Renal cortex interstitium (tissue), 11 donors: ENCODE measurements at regions not wholly inside any gene's neighbourhood (a gene's known extent, or its start where the extent isn't known, plus 50 kb on each side); places are given as distances from the start of the nearest gene placed in this dataset.

Experiments
- DNase-seq, 11 donors: peaks; one replicate each; pipeline ENCODE4 v3.0.0-alpha.2; 2013; ENCODE audit warnings: low read depth in 9 of 11, low spot score in 4 of 11; ENCODE audit errors: extremely low read depth in 1 of 11

DNA sequence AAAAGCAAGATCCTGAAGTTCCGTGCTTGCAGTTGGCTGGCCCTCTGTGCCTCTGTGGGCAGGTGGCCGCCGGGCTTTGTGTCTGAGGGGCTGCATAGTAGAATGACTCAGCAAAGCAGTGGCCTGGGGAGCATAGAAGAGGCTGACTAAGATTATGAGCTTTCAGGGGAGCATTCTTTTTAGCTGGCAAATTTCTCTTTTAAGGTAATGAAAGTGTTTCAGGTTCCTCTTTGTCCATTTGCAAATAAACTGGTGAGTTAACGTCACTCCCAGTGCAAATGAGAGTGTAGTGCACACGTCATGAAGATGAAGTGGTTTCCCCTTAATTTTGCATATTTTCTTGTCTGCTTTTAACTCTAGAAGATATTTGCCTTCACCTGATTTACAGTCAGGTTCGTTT is 98.6 kb downstream of the BCL2L11 start:
- no peak for DNase-seq

GRCh38 chr2:111219734-111220505 is 99.2 kb downstream of the BCL2L11 start:
- DNase-seq = no peak

DNA sequence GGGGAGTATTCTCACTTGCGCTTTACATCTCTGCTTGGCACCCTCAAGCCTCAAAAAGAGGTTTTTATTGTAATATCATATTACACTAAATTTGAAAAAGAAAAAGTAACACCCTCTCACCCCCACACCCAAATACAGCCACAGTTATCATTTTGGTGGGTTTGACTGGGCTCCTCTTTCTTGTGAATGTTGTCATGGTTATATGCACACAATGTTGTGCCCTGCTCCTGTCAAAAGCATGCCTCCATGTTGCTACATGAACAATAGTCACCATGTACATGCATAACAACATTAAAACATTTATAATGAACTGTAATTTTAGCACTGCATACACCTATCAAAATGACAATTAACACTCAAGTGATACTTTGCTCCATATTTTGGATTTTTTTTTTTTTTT is 100.2 kb downstream of the BCL2L11 start:
- DNase-seq = no peak

GRCh38 chr2:111221701-111222100 is 101.0 kb downstream of the BCL2L11 start:
- no peak for DNase-seq

DNA sequence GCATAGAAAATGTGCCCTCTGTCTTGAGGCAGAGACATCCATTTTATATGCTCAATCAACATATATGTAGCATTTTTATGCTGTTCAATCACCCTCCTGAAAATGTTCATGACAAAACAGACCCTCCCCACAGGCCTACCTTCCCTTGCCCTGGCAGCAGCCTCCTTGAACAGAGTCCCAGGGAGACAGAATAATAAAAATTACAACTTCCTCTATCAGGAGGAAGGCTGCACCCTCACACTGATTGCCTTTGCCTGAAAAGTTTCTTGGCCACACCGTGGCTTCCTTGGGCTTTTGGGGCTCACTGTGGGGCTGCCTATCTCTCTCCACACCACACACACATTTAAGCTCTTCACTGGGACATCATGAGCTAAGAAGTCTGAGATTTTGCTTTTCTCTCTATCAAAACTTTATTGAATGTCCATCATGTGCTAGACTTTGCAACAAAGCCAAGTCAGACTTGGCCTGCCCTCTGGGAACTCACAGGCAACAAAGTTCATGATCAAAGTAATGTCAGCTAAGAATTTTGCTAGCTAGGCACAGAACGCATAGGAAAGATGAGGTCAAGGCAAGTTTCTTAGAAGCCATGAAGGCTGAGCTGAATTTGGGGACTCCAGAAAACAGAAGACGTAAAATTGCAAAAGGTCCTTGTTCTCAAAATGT is 101.6 kb downstream of the BCL2L11 start:
- no peak for DNase-seq

GRCh38 chr2:111225856-111226255 is 105.1 kb downstream of the BCL2L11 start:
- DNase-seq = no peak

- no peak for DNase-seq
Observed at GRCh38 chr2:111226876-111227700, 106.4 kb downstream of the BCL2L11 start.

DNA sequence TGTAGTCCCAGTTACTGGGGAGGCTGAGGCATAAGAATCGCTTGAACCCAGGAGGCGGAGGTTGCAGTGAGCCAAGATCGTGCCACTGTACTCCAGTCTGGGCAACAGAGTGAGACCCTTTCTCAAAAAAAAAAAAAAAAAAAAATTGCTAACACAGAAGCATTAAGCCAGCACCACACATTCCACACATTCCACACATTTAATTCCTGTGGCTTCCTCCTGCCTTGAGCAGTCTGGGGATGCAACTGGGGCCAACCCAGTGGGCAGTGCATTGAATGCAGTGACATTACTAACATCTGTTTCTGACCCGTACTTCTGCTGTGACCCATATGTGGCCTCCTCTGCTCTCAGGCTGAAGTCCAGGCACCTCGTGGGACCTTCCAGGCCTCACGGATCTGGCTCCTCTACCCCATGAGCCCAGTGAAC is 107.0 kb downstream of the BCL2L11 start:
- DNase-seq = no peak

DNA sequence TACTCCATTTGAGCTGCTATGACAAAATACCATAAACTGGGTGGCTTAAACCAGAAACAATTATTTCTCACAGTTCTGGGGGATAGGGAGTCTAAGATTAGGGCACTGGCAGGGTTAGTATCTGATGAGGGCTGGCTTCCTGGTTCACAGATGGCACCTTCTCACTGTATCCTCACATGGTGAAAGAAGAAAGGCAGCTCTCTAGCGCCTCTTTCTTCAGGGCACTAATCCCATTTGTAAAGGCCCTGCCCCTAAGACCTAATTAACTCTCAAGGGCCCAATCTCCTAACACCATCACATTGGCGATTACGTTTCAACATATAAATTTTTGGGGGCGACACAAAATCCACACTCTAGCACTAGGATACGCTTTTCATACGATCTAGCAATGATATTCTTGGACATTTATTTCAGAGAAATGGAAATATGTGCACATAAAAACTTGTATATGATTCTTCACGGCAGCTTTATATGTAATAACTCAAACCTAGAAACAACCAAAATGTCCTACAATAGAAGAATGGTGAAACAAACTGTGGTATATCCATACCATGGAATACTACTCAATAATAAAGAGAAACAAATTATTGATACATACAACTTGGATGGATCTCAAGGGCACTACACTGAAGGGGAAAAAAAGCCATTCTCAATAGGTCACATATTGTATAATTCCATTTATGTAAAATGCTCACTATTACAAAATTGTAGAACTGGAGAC is 111.0 kb downstream of the BCL2L11 start:
- no peak for DNase-seq

GRCh38 chr2:111235192-111236015 is 114.7 kb downstream of the BCL2L11 start:
- DNase-seq = no peak

DNA sequence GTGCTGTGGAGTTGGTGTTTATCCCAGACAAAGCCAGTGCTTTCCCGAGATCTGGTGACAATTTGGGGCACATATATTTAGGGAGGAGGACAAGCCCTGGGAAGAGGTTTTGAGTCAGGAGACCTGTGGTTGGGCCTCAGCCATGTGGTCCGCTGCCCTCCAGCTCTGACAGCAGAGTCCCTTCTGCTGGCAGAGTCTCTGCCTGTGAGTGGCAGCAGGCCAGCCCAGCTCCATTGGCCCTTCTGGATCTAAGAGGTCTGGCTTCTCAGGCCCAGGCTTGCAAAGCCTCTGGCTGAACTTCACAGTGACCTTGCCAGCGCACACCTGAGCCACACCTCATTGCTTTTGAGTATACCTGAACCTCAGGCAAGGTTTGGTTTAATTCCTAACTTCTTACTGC is 115.3 kb downstream of the BCL2L11 start:
- DNase-seq = no peak

DNA sequence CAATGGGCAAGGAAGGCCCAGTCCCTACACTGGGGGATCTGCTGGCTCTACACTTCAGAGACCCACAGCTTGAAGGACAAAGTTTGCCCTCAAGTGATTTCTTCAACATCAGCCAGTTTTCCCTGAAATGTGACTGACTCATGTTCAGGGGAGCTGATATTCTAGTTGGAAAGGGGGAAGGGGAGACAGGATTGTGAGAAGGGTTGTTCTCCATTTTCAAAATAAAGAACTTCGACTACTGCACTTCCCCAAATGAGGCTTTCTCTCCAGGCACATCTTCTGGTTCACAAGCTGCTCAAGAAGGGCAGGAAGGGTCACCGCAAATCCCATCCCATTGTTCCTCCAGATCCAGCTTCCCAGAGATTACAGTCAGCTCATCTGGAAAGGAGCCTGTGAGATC is 117.6 kb downstream of the BCL2L11 start:
- no peak for DNase-seq

GRCh38 chr2:111239107-111239506 is 118.4 kb downstream of the BCL2L11 start:
- no peak for DNase-seq

DNA sequence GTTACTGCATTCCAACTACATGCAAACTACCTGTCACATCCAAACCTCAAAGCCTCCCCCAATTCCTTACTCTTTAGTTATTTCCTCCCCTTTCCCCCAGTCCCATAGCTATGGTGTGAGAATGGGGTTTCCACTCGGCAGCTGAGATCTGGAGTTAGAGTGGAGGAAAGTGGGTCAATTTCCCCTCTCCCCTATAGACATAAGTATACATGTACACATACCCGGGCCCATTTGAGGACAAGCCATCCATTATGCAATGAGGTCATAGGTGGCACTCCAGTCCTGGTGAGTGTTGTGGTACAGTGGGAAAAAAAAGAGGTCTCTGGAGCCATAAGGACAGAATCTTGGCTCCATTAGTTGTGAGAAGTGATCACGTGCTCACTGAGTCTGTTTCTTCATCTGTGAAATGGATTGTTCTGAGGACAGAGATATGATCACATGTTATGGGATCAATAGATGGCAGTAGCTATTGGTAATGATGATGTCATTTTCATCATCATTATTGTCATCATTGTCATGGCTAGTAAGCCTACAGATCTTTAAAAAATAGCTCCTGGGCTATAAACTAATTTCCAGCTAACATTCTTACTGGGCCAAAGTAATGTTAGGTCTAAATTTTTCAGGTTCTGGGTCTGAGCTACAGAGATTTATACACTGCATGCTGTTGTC is 119.0 kb downstream of the BCL2L11 start:
- no peak for DNase-seq

GRCh38 chr2:111243295-111243694 is 122.6 kb downstream of the BCL2L11 start:
- no peak for DNase-seq

- no peak for DNase-seq
Observed at GRCh38 chr2:111244864-111245263, 124.2 kb downstream of the BCL2L11 start.

GRCh38 chr2:111246620-111247061 is 125.9 kb downstream of the BCL2L11 start:
- no peak for DNase-seq

DNA sequence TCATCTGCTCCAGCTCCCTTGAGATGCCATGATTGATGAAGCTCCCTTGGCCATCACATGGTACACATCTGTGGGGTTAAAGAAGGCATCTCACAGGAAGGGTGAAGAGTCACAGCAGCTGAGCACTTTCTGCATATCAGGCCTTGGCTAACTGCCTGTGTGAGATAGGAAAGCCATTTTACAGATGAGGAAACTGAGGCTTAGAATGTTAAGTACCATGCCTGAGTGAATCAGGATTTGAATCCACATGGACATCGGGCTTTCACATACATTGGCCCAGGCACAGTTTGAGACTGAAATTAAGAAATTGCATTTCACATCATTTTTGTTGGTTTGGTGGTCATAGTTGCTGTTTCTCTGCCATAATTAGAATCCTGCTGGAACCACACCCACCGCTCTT is 126.8 kb downstream of the BCL2L11 start:
- no peak for DNase-seq
